T-helper 2 cell (primary cell): ENCODE measurements at regions not wholly inside any gene's neighbourhood (a gene's known extent, or its start where the extent isn't known, plus 50 kb on each side); places are given as distances from the start of the nearest gene placed in this dataset.

ENCODE experiments used
- DNase-seq, 5 experiments: peaks; one replicate each; pipeline versions ENCODE4 v3.0.0 to v3.0.0-alpha.2; 2012 to 2022

DNA sequence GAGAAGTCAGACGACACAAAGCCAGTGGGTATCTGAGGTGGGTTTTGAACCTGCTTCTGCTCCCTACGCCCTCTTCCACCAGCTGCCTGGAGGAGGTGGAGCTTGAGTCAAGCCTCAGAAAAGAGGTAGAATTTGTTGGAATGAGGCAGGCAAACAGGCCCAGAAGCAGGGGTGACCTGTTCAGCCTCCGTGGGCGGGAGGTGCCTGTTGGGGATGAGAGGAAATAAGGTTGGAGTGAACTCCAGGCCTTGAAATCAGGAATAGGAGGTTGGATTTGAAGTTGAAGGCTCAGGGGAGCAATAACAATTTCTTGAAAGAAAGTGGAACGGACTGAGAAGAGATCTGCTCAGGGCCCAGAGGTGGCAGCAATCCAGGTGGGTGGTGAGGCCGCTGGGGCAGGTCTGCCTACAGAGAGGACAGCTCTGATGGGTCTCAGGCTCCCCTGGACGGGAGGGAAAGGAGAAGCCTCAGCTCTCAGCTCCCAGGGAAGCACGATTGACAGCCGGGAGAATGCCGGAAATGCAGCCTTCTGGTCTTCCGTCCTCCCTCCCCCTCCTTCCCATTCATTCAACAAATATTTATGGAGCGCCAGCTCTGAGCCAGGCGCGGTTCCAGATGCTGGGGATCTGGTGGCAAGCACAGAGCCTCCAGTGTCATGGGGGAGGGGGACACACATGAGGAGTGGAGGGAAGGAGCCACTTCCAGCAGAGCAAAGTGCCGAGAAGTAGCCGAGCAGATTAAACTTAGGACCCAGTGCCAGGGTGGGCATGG is 61.9 kb upstream of the CIBAR2 start:
- no peak for DNase-seq

- DNase-seq: no peak
Observed at GRCh38 chr16:85174871-85175723, 62.8 kb upstream of the CIBAR2 start.

DNA sequence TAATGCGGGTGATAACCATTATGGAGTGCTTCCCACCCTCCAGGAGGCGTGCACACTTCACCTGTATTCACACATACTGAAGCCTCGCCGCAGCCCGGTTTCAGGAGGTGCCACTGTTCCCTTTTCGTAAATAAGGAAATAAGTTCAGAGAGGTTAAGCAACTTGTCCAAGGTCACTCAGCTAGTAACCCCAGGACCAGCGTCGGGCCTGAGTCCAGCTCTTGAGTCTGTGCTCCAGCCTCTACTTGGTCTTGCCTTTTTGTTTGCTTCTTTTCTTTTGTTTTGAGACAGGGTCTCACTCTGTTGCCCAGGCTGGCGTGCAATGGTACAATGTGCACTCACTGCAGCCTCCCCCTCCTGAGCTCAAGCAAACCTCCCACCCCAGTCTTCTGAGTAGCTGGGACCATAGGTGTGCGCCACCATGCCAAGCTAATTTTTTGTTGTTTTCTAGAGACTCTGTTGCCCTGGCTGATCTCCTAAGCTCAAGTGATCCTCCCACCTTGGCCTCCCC is 63.5 kb upstream of the CIBAR2 start:
- no peak for DNase-seq

DNA sequence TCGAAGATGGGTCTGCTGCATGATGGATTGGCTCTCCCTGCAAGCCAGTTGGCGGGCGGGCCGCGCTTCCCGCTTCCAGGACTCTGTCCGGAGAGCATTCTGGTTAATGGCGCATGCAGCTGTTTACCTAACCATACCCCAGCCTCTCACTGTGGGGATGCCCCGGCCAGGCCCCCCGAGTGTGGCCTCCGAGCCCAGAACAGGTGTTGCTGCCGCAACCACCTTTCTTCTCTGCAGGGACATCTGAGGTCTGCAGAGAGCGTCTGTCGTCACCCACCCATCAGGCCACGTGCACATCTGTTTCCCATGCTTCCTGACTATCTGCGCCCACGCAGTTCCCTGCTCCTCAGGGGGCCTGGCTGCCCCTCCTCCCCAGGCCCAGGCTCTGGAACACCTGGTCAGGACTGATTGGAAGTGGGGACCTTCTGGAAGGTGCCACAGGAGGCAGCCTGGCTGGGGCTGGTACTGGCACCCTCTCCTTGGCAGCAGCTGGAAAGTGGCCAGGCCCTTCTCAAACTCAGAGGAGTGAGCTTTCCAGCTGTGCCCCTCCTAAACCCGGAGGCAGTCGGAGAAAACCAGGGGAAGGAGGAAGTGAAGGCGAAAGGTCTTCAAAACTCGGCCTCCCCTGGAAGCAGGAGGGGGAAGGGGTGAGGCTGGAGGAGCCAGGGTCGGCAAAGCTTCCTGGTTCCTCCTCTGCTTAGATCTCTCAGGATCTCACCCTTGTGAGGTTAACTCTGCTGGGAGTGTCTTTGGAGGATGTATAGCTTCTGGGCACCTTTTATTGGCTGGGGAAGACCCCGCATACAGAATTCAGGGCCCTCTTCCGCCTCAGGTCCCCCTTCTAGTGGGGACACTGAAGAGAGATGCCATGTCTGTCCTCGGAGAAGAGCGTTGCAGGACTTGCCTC is 64.5 kb upstream of the CIBAR2 start:
- no peak for DNase-seq

GRCh38 chr16:85177448-85177846 is 65.2 kb upstream of the CIBAR2 start:
- no peak for DNase-seq

- no peak for DNase-seq
Observed at GRCh38 chr16:85178006-85178591, 65.8 kb upstream of the CIBAR2 start.

- no peak for DNase-seq
Observed at GRCh38 chr16:85178596-85178995, 66.3 kb upstream of the CIBAR2 start.

DNA sequence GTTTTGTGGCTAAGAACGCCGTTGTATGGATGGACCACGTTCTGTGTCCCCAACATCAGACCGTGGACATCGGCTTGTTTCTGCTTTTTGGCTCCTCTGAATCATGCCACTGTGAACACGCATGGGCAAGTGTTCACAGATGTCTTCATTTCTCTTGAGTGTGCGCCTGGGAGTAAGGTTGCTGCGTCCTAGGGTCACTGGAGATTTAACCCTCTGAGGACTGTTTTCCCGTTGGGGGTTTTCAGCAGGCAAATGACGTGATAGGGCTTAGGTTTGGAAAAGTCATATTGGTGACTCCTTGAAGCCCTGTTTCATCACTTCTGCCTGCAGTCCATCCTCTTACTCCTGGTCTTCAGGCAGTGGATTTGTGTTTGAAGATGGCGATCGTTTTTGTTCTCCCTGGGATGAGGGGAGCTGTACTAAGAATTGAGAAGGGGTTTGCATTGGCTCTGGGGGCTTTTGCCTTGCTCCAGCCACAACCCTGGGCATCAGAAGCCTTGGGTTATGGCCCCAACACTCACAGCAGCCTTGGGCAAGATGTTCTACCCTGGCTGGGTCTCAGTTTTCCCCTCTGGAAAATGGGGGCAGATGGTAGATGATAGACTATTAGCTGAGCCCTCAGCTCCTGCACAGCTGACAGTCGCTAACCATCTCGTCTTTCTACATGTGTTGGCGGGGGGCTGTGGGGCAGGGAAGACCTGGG is 67.2 kb upstream of the CIBAR2 start:
- no peak for DNase-seq

DNA sequence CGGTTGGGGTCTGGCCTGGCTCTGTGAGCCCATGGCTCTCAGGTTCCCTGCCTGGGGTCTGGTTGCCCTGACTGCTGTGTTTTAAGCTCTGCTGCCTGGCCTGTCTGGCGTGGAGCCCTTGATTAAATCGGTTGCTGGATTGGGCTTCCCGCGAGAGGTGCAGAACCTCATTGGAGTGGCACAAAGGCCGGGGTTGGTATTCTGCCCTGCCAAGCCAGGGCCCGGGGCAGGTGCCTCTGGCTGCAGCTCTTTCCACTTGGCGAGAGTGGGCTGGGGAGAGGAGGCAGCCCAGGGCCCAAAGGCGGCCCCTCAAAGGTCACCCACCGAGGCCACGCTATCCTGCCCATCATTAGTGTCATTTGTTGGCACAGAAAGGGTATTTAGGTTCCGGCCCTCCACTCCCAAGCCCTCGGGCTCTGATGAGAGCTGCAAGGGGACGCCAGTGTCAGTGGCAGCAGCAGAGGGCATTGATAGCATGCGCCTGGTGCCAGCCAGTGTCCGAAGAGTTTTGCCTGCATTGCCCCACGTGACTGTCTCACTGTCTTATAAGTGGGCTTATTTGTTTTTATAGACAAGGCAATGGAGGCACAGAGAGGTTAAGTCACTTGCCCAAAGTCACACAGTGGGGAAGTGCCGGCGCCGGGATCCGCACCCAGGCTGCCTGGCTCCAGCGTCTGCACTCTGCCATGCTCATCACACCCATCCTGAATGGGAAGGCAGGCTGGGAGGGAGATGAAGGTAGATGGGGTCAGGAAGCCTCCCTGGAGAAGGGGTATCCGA is 68.0 kb upstream of the CIBAR2 start:
- no peak for DNase-seq

- no peak for DNase-seq
Observed at GRCh38 chr16:85180827-85181738, 68.8 kb upstream of the CIBAR2 start.

DNA sequence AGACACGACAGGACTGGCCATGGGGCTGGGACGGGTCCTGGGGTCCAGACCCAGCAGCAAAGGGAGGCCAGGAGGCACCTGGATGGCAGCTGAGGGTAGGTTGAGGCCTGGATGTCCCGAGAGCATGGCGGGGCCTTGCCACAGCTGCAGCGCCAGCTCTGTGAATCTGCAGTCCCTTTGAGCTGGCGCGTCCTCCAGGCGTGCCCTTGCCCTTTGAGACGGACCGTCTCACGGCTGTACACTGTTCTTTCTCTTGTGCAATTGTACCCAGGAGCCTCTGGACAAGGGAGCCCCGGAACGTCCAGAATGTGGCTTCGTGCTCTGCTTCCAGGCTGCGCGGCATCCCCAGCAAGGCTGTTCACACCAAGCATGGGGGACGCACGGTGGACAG is 69.5 kb upstream of the CIBAR2 start:
- DNase-seq: no peak

- DNase-seq: no peak
Observed at GRCh38 chr16:85182286-85182685, 70.0 kb upstream of the CIBAR2 start.

DNA sequence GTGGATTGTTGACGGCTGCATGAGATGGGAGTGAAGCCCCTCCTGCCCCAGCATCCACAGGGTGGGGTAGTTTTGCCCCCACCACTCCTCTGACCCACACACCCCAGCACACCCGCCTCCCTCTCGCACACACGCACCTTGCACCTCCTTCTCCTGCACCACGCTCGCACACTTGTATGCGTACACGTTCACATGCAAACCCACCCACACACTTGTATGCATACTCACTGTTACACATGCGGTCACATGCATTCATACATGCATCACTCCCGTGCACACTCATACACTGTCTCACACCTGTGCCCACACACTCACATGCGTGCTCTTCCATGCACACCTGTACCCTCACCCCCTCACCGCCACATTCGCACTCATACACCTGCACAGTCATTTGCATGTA is 70.5 kb upstream of the CIBAR2 start:
- DNase-seq: no peak

DNA sequence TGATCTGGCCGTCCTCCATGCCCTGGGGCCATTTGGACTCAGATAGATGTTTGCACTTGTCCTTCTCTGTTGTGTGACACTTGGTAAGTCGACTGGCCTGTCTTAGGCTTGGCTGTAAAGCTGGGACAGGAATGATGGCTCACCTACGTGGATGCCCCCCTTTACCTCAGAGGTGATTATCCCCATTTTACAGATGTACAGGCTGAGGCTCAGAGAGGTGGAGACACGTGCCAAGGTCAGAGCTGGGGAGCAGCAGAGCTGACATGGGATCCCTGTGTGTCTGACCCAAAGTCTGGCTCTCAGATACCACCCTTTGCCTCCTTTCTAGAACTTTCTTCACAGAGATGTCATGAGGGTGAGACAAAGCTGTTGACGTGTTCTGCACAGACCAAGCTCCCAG is 71.3 kb upstream of the CIBAR2 start:
- DNase-seq: no peak

DNA sequence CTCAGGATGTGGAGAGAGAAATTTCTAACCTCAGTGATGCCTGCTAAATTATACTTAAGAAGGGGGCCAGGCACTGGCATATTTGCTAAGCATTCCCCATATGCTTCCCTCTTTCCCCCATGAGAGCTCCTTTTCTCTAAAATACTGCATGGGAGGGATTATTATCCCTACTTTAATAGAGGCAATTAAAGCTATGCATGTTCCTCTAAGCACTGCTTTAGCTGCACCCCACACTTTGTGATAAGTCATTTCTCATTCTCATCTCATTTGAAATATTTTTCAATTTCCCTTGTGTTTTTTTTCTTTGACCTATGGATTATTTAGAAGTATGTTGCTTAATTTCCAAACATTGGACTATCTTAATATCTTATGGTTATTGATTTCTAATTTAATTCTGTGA is 72.1 kb upstream of the CIBAR2 start:
- no peak for DNase-seq

DNA sequence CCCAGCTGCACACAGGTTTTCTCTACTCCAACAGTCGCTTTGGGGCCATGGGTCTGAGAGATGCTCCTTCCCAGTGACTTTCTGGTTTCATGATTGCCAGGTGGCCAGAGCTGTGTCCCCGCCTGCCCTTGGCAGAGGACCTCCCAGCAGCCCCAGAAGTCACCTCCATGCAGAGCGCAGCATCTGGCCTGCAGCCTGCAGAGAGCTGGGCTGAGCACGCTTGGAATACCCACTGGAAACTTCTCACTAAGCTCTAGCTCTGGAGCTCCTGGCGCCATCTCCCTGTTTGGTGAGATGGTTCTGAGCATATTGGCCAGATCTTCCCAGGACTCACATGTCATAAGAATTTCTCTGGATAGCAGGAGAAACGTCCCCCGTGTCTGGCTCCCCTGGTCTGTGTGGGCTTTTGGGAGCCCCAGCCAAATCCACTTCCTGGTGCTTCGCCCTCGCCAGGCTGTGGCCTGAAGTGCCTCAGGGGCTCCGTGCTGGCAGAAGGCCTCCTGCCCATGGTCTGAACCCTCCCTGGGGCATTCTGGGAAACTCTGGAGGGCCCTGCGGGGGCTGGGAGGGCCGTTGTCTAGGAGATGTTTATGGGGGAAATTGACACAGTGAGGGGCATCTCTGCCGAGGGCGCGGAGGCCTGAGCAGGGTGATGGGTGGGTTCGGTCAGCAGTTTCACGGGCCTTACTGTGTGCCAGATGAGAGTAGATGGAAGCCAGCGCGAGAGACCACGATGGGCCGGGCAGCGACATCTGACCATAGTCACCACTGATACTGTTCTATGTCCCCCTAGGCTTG is 73.2 kb upstream of the CIBAR2 start:
- no peak for DNase-seq

- no peak for DNase-seq
Observed at GRCh38 chr16:85187002-85187401, 74.7 kb upstream of the CIBAR2 start.

- no peak for DNase-seq
Observed at GRCh38 chr16:85187447-85187846, 75.2 kb upstream of the CIBAR2 start.

DNA sequence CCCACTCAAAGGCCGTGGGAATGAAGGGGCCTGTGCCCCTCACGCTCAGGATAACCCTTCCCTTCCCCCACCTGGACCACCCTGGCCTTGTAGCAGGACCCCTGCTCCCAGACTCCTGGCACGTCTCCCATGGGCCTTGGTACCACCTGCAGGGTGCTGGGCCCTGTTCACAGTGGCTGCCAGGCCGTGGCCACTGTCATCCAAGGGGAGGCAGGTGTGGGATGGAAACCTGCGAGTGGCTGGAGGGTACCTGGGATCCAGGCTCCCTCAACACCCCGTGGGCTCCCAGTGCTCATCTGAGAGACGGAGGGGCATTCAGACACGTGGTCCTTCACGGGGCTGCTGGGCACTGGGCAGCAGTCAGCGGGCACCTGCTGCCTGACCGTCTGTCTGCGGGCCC is 75.6 kb upstream of the CIBAR2 start:
- no peak for DNase-seq
